CD14-positive monocyte (primary cell): ENCODE measurements at regions not wholly inside any gene's neighbourhood (a gene's known extent, or its start where the extent isn't known, plus 50 kb on each side); places are given as distances from the start of the nearest gene placed in this dataset.

ENCODE experiments used
- DNase-seq, 3 donors: peaks; one replicate each; pipeline ENCODE4 v3.0.0-alpha.2; 2011 to 2022
- H2AFZ ChIP-seq: 2 replicates; pipeline ENCODE4 v1.6.0; 2012; ENCODE audit warnings: mild to moderate bottlenecking, low read depth, low read length, inconsistent platforms; ENCODE audit not compliant: insufficient read depth, poor library complexity, severe bottlenecking
- H3K27ac ChIP-seq, 2 donors: 1 replicate in 1 of 2; 2 replicates in 1 of 2; pipeline ENCODE4 v1.5.1; 2012 to 2013; ENCODE audit warnings: low read length in 2 of 2, control low read depth in 1 of 2, inconsistent platforms in 1 of 2, low read depth in 1 of 2, mild to moderate bottlenecking in 1 of 2
- H3K27me3 ChIP-seq, 2 donors: one replicate each; pipeline versions ENCODE4 v1.6.0 to v1.6.1; 2011 to 2013; ENCODE audit warnings: low read length in 2 of 2; ENCODE audit not compliant: control insufficient read depth in 2 of 2, insufficient read depth in 2 of 2
- H3K36me3 ChIP-seq, 2 donors: replicated peaks in 1 of 2; 1 replicate in 1 of 2; 2 replicates in 1 of 2; pipeline versions ENCODE4 v1.5.1 to v1.6.1; 2012 to 2013; ENCODE audit warnings: low read length in 2 of 2, control low read depth in 1 of 2, inconsistent platforms in 1 of 2, mild to moderate bottlenecking in 1 of 2; ENCODE audit not compliant: insufficient read depth in 2 of 2, control insufficient read depth in 1 of 2
- H3K4me1 ChIP-seq, 2 donors: 1 replicate in 1 of 2; 2 replicates in 1 of 2; pipeline versions ENCODE4 v1.5.1 to v1.6.1; 2012 to 2013; ENCODE audit warnings: low read length in 2 of 2, control low read depth in 1 of 2, inconsistent platforms in 1 of 2, mild to moderate bottlenecking in 1 of 2, moderate library complexity in 1 of 2; ENCODE audit not compliant: insufficient read depth in 2 of 2, control insufficient read depth in 1 of 2
- H3K4me2 ChIP-seq: replicated peaks from 2 replicates; pipeline ENCODE3; 2012; ENCODE audit warnings: low read length, moderate library complexity, mild to moderate bottlenecking; ENCODE audit not compliant: poor library complexity, severe bottlenecking; ENCODE audit errors: extremely low read depth
- H3K4me3 ChIP-seq, 3 experiments: fragments of 200-600 bp in 1 of 3; sonication (generic) in 1 of 3; replicated peaks in 1 of 3; 1 replicate in 2 of 3; 2 replicates in 1 of 3; pipeline ENCODE4 v1.5.1; 2011 to 2013; ENCODE audit warnings: low read length in 3 of 3, mild to moderate bottlenecking in 3 of 3, control low read depth in 2 of 3, low read depth in 2 of 3, inconsistent platforms in 1 of 3, moderate library complexity in 1 of 3
- H3K79me2 ChIP-seq: 2 replicates; pipeline ENCODE4 v1.6.0; 2012; ENCODE audit warnings: mild to moderate bottlenecking, control low read depth, inconsistent platforms, low read length, moderate library complexity; ENCODE audit not compliant: insufficient read depth
- H3K9ac ChIP-seq: 2 replicates; pipeline ENCODE4 v1.6.0; 2017; ENCODE audit warnings: low read length, mild to moderate bottlenecking; ENCODE audit not compliant: insufficient read depth, poor library complexity, severe bottlenecking
- H3K9me3 ChIP-seq, 2 donors: replicated peaks in 1 of 2; 1 replicate in 1 of 2; 2 replicates in 1 of 2; pipeline versions ENCODE4 v1.5.1 to v1.6.1; 2012 to 2013; ENCODE audit warnings: low read length in 2 of 2, control low read depth in 1 of 2; ENCODE audit not compliant: control insufficient read depth in 1 of 2, insufficient read depth in 1 of 2
- H4K20me1 ChIP-seq: 2 replicates; pipeline ENCODE4 v1.6.0; 2012; ENCODE audit warnings: mild to moderate bottlenecking, low read length, control low read depth, moderate library complexity; ENCODE audit not compliant: insufficient read depth
- H3K27ac Mint-ChIP-seq, 7 donors: one replicate each; pipeline ENCODE4 v1.8.0; 2020; ENCODE audit warnings: mild to moderate bottlenecking in 7 of 7, mixed read lengths in 7 of 7, moderate library complexity in 6 of 7, inconsistent platforms in 2 of 7
- H3K27me3 Mint-ChIP-seq, 3 donors: one replicate each; pipeline ENCODE4 v1.8.0; 2021 to 2022; ENCODE audit warnings: low read depth in 3 of 3, mild to moderate bottlenecking in 3 of 3, mixed read lengths in 3 of 3, moderate library complexity in 3 of 3, inconsistent platforms in 1 of 3
- H3K36me3 Mint-ChIP-seq, 2 donors: one replicate each; pipeline ENCODE4 v1.8.0; 2020; ENCODE audit warnings: mixed read lengths in 2 of 2, inconsistent platforms in 1 of 2, mild to moderate bottlenecking in 1 of 2
- H3K4me1 Mint-ChIP-seq: one replicate; pipeline ENCODE4 v1.8.0; 2020; ENCODE audit warnings: mild to moderate bottlenecking, mixed read lengths
- H3K4me3 Mint-ChIP-seq, 2 donors: one replicate each; pipeline ENCODE4 v1.8.0; 2020; ENCODE audit warnings: mild to moderate bottlenecking in 2 of 2, mixed read lengths in 2 of 2, moderate library complexity in 1 of 2
- H3K9me3 Mint-ChIP-seq, 7 donors: one replicate each; pipeline ENCODE4 v1.8.0; 2020 to 2022; ENCODE audit warnings: mixed read lengths in 7 of 7, mild to moderate bottlenecking in 6 of 7, moderate library complexity in 6 of 7, inconsistent platforms in 2 of 7
- WGBS: methylation state at CpG from one replicate; pipeline ENCODE4 v1.1.5; 2013; ENCODE audit warnings: missing lambda C conversion rate; ENCODE audit not compliant: insufficient coverage; 5-methylcytosine and 5-hydroxymethylcytosine counted together
- intact Hi-C, 2 donors: fragments of 100-400 bp; cut with micrococcal nuclease; formaldehyde crosslinking; loops; one replicate each; pipeline versions ENCODE4 v1.15.0 to v1.15.1; 2023
- TF ChIP-seq, protein P1 (sequence below): fragments of 200-600 bp; IDR thresholded peaks from one replicate; pipeline ENCODE4 v1.8.0; 2022; ENCODE audit warnings: antibody characterized with exemption, mild to moderate bottlenecking

GRCh38 chr6:140045116-140045515 is 670.7 kb upstream of the CITED2 start:
- peak overlapping the region; percentile 4 to 82 (median 60) for H3K27ac Mint-ChIP-seq
- no peaks in the 10 kb centered on the region for H3K36me3 Mint-ChIP-seq
- no peak overlapping the region for H2AFZ ChIP-seq

GRCh38 chr6:140044626-140045025 is 670.2 kb upstream of the CITED2 start:
- no peaks in the 10 kb centered on the region for H3K36me3 Mint-ChIP-seq
- no peak overlapping the region for H3K4me2 ChIP-seq
- H3K4me3 Mint-ChIP-seq, result no peak overlapping the region
- no peak for DNase-seq
- H3K4me1 Mint-ChIP-seq, result peaks cover 47% of the 10 kb centered on the region
- H3K27ac Mint-ChIP-seq, result peak overlapping the region in 6 of 7 donors; percentile 70 to 86 (median 82)
- no peaks in the 10 kb centered on the region for H3K27me3 ChIP-seq
- H3K79me2 ChIP-seq, result no peaks in the 10 kb centered on the region
- intact Hi-C loops, result loop anchor here (5.0 to 10.0 kb wide), 4 partner anchors 120 to 710 kb away; no protein-coding TSS in a partner anchor
- H3K4me1 ChIP-seq, result peaks cover 42 to 59% of the 10 kb centered on the region in 2 donors
- no peaks in the 10 kb centered on the region for H3K36me3 ChIP-seq
- peaks cover 0 to 5% (median 0%) of the 10 kb centered on the region in 7 donors for H3K9me3 Mint-ChIP-seq
- no peaks in the 10 kb centered on the region for H3K9me3 ChIP-seq
- WGBS, result no CpG with 5 or more reads among the region's 1 CpG
- TF ChIP-seq, protein P1, sequence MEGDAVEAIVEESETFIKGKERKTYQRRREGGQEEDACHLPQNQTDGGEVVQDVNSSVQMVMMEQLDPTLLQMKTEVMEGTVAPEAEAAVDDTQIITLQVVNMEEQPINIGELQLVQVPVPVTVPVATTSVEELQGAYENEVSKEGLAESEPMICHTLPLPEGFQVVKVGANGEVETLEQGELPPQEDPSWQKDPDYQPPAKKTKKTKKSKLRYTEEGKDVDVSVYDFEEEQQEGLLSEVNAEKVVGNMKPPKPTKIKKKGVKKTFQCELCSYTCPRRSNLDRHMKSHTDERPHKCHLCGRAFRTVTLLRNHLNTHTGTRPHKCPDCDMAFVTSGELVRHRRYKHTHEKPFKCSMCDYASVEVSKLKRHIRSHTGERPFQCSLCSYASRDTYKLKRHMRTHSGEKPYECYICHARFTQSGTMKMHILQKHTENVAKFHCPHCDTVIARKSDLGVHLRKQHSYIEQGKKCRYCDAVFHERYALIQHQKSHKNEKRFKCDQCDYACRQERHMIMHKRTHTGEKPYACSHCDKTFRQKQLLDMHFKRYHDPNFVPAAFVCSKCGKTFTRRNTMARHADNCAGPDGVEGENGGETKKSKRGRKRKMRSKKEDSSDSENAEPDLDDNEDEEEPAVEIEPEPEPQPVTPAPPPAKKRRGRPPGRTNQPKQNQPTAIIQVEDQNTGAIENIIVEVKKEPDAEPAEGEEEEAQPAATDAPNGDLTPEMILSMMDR, result no peak
- no peak overlapping the region for H3K4me3 ChIP-seq
- H3K27me3 Mint-ChIP-seq, result no peaks in the 10 kb centered on the region
- no peak overlapping the region for H2AFZ ChIP-seq
- H3K27ac ChIP-seq, result peak overlapping the region in 1 of 2 donors; percentile 63
- no peaks in the 10 kb centered on the region for H4K20me1 ChIP-seq
- H3K9ac ChIP-seq, result no peak overlapping the region

More at GRCh38 chr6:140045116-140045515, 670.7 kb upstream of the CITED2 start:
- Histone ChIP-seq H3K4me1 (peaks cover 37 to 54% of the 10 kb centered on the region in 2 donors), H3K27me3 (no peaks in the 10 kb centered on the region), H3K27ac (peak overlapping the region in 1 of 2 donors; percentile 47), H3K9me3 (no peaks in the 10 kb centered on the region), H3K36me3 (no peaks in the 10 kb centered on the region), H3K79me2 (no peaks in the 10 kb centered on the region), H3K4me3 (no peak overlapping the region), H3K4me2 (no peak overlapping the region), H4K20me1 (no peaks in the 10 kb centered on the region), H3K9ac (no peak overlapping the region)
- Mint-ChIP-seq H3K4me1 (peaks cover 44% of the 10 kb centered on the region), H3K9me3 (peaks cover 0 to 5% (median 0%) of the 10 kb centered on the region in 7 donors), H3K27me3 (no peaks in the 10 kb centered on the region), H3K4me3 (no peak overlapping the region)
- intact Hi-C loops, result loop anchor here (10.0 kb wide), 3 partner anchors 120 to 710 kb away; no protein-coding TSS in a partner anchor
- TF ChIP-seq, protein P1, result no peak
- DNase-seq, result no peak
- WGBS, result 100% methylated on average over 1 of the region's 1 CpG
